ENCODE measurements at regions not wholly inside any gene's neighbourhood (a gene's known extent, or its start where the extent isn't known, plus 50 kb on each side); places are given as distances from the start of the nearest gene placed in this dataset.

DNA sequence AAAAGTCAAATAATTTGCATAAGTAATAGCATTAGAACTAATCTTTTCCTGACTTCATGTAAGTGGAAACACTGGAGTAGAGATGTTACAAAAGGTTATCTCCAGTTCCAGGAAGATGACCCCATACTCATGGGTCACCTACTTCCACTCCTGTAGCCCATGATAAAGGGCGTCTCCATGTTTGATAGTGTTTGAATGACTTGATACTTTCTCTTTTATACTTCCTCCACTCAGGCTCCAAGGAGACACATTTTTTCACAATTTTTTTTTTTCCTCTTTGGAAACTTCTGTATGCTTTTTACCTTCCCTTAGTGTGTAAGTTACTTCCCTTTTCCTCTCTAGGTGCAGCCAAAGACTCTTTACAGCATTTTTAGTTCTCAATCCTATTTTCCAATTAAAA, 382.1 kb upstream of the B3GALT2 start:
- Histone ChIP-seq H3K4me3 (ENCODE audit: low read length) (no peak overlapping the region), H3F3A (ENCODE audit: control insufficient read depth, insufficient read depth) (no peaks in the 10 kb centered on the region), H3K4me1 (ENCODE audit: control insufficient read depth, low read length) (no peaks in the 10 kb centered on the region), H3K36me3 (ENCODE audit: control insufficient read depth, low read length) (no peaks in the 10 kb centered on the region), H3K4me2 (ENCODE audit: low read length) (no peak overlapping the region), H3K27ac (ENCODE audit: low read depth, low read length) (no peak overlapping the region), H3K9me3 (ENCODE audit: control insufficient read depth, insufficient read depth, low read length) (no peaks in the 10 kb centered on the region), H3K79me2 (ENCODE audit: control insufficient read depth, low read length) (no peaks in the 10 kb centered on the region), H3K9me2 (replicated peaks; ENCODE audit: control insufficient read depth, low read length) (no peaks in the 10 kb centered on the region), H4K20me1 (ENCODE audit: control insufficient read depth, insufficient read depth, low read depth, low read length) (no peaks in the 10 kb centered on the region), H3K27me3 (ENCODE audit: control insufficient read depth, low read length) (no peaks in the 10 kb centered on the region)
- TF ChIP-seq EZH2phosphoT487 (IDR thresholded peaks at IDR 0.05; ENCODE audit: borderline replicate concordance, low read length), result no peak
- TF ChIP-seq, protein P1, sequence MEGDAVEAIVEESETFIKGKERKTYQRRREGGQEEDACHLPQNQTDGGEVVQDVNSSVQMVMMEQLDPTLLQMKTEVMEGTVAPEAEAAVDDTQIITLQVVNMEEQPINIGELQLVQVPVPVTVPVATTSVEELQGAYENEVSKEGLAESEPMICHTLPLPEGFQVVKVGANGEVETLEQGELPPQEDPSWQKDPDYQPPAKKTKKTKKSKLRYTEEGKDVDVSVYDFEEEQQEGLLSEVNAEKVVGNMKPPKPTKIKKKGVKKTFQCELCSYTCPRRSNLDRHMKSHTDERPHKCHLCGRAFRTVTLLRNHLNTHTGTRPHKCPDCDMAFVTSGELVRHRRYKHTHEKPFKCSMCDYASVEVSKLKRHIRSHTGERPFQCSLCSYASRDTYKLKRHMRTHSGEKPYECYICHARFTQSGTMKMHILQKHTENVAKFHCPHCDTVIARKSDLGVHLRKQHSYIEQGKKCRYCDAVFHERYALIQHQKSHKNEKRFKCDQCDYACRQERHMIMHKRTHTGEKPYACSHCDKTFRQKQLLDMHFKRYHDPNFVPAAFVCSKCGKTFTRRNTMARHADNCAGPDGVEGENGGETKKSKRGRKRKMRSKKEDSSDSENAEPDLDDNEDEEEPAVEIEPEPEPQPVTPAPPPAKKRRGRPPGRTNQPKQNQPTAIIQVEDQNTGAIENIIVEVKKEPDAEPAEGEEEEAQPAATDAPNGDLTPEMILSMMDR (IDR thresholded peaks at IDR 0.05; ENCODE audit: low read depth, low read length, poor library complexity, severe bottlenecking), result no peak

DNA sequence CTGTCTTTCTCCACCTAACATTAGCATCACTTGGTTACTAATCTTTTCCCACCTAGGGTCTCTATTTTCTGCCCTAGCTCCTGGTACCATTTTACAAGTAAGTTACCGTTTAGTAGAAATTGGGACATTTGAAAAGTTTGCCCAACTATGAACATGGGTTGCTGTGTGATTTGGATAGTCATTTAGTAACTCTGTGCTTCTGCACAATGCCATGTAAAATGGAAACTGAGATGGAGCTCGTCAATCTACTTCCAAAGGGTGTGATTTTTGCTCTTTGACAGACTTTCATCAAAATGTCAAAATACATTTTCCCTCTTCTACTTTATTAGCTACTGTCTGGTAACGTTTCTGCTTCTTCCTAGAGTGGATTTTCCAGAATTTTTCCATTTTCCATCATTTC, 381.5 kb upstream of the B3GALT2 start:
- Histone ChIP-seq H3K4me1 (ENCODE audit: control insufficient read depth, low read length) (no peaks in the 10 kb centered on the region), H3F3A (ENCODE audit: control insufficient read depth, insufficient read depth) (no peaks in the 10 kb centered on the region), H3K36me3 (ENCODE audit: control insufficient read depth, low read length) (no peaks in the 10 kb centered on the region), H3K9me2 (replicated peaks; ENCODE audit: control insufficient read depth, low read length) (no peaks in the 10 kb centered on the region), H3K27ac (ENCODE audit: low read depth, low read length) (no peak overlapping the region), H4K20me1 (ENCODE audit: control insufficient read depth, insufficient read depth, low read depth, low read length) (no peaks in the 10 kb centered on the region), H3K9me3 (ENCODE audit: control insufficient read depth, insufficient read depth, low read length) (no peaks in the 10 kb centered on the region), H3K4me3 (ENCODE audit: low read length) (no peak overlapping the region), H3K4me2 (ENCODE audit: low read length) (no peak overlapping the region), H3K27me3 (ENCODE audit: control insufficient read depth, low read length) (no peaks in the 10 kb centered on the region), H3K79me2 (ENCODE audit: control insufficient read depth, low read length) (no peaks in the 10 kb centered on the region)
- TF ChIP-seq, protein P1 (IDR thresholded peaks at IDR 0.05; ENCODE audit: low read depth, low read length, poor library complexity, severe bottlenecking), result no peak
- TF ChIP-seq EZH2phosphoT487 (IDR thresholded peaks at IDR 0.05; ENCODE audit: borderline replicate concordance, low read length), result no peak

DNA sequence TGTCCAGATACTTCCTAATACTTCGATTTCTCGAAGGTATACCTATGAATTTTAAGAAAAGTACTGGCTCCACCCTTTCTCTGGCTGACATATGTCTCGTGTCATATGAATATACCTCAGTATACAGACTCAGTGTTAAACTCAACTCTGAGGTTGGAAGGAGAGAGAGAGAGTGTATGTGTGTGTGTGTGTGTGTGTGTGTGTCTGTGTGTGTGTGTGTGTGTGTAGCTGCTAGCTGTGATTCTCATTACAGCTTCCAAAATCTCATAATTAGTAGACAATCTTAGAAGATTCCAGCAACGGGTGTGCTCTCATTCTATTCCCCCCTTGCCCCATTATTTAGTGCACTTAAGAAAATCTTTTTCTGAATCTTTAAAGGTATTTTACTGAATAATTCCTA, 380.3 kb upstream of the B3GALT2 start:
- H3F3A ChIP-seq (ENCODE audit: control insufficient read depth, insufficient read depth), result no peaks in the 10 kb centered on the region
- no peaks in the 10 kb centered on the region for H3K9me3 ChIP-seq (ENCODE audit: control insufficient read depth, insufficient read depth, low read length)
- H3K4me1 ChIP-seq (ENCODE audit: control insufficient read depth, low read length), result no peaks in the 10 kb centered on the region
- no peak overlapping the region for H3K4me3 ChIP-seq (ENCODE audit: low read length)
- no peaks in the 10 kb centered on the region for H3K9me2 ChIP-seq (replicated peaks; ENCODE audit: control insufficient read depth, low read length)
- H3K27ac ChIP-seq (ENCODE audit: low read depth, low read length), result no peak overlapping the region
- H3K27me3 ChIP-seq (ENCODE audit: control insufficient read depth, low read length), result no peaks in the 10 kb centered on the region
- H3K36me3 ChIP-seq (ENCODE audit: control insufficient read depth, low read length), result no peaks in the 10 kb centered on the region
- no peak for TF ChIP-seq EZH2phosphoT487 (IDR thresholded peaks at IDR 0.05; ENCODE audit: borderline replicate concordance, low read length)
- TF ChIP-seq, protein P1 (IDR thresholded peaks at IDR 0.05; ENCODE audit: low read depth, low read length, poor library complexity, severe bottlenecking), result no peak
- H3K4me2 ChIP-seq (ENCODE audit: low read length), result no peak overlapping the region
- H3K79me2 ChIP-seq (ENCODE audit: control insufficient read depth, low read length), result no peaks in the 10 kb centered on the region
- no peaks in the 10 kb centered on the region for H4K20me1 ChIP-seq (ENCODE audit: control insufficient read depth, insufficient read depth, low read depth, low read length)
